ENCODE measurements at regions not wholly inside any gene's neighbourhood (a gene's known extent, or its start where the extent isn't known, plus 50 kb on each side); places are given as distances from the start of the nearest gene placed in this dataset.

DNA sequence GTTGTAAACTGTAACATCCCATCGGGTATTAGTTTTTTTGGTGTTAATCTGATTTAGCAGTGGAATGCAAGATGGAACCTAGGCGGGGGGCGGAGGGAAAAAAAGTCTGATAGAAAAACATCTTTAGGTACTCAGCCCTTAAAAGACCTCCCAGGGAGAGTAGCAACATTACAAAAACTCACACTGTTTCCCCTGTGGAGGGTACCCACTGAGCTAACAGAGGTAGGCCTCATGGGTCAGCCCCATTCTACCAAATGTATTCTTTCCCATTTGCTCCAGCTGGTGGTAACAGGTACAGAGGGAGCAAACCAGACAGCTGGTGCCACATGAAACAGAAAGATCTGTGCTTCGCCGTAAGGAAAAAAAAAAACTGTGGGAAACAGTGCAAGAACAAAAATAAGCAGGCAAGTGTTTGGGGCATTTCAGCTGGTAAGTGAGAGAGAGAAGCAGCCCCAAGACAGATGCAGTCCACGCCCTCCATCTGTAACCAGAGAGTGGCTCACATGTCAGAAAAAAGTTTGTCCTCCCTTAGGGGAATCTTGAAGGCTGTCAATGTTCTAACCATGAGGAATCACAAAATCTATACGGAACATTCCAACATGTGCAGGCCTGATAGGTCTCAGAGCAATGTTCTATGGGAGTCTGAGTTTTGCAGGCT lies 65.3 kb downstream of the HOXA1 start:
- TF ChIP-seq SETDB1 (IDR thresholded peaks at IDR 0.05; ENCODE audit: insufficient read length, low read length) = no peak
- no peak for TF ChIP-seq ZBTB8A (tag by site-specific recombination; IDR thresholded peaks at IDR 0.05)
- no peak for TF ChIP-seq ZNF530 (tag by site-specific recombination; IDR thresholded peaks at IDR 0.05; ENCODE audit: low read depth)
- no peak for TF ChIP-seq CTCF (tag by site-specific recombination; IDR thresholded peaks at IDR 0.05)
- no peak for TF ChIP-seq ZNF747 (tag by site-specific recombination; IDR thresholded peaks at IDR 0.05)
- no peak for TF ChIP-seq ZNF174 (tag by site-specific recombination; IDR thresholded peaks at IDR 0.05)
- no peak for TF ChIP-seq ZNF274 (IDR thresholded peaks at IDR 0.05; ENCODE audit: low read length)
- TF ChIP-seq ZNF274 (tag by site-specific recombination; IDR thresholded peaks at IDR 0.05; ENCODE audit: borderline replicate concordance) = no peak
- TF ChIP-seq, protein P1, sequence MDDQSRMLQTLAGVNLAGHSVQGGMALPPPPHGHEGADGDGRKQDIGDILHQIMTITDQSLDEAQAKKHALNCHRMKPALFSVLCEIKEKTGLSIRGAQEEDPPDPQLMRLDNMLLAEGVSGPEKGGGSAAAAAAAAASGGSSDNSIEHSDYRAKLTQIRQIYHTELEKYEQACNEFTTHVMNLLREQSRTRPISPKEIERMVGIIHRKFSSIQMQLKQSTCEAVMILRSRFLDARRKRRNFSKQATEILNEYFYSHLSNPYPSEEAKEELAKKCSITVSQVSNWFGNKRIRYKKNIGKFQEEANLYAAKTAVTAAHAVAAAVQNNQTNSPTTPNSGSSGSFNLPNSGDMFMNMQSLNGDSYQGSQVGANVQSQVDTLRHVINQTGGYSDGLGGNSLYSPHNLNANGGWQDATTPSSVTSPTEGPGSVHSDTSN (CRISPR knock-in tag; IDR thresholded peaks at IDR 0.05) = no peak
- no peak for TF ChIP-seq ZFP3 (tag by site-specific recombination; IDR thresholded peaks at IDR 0.05; ENCODE audit: low read depth)
- TF ChIP-seq, protein P2, sequence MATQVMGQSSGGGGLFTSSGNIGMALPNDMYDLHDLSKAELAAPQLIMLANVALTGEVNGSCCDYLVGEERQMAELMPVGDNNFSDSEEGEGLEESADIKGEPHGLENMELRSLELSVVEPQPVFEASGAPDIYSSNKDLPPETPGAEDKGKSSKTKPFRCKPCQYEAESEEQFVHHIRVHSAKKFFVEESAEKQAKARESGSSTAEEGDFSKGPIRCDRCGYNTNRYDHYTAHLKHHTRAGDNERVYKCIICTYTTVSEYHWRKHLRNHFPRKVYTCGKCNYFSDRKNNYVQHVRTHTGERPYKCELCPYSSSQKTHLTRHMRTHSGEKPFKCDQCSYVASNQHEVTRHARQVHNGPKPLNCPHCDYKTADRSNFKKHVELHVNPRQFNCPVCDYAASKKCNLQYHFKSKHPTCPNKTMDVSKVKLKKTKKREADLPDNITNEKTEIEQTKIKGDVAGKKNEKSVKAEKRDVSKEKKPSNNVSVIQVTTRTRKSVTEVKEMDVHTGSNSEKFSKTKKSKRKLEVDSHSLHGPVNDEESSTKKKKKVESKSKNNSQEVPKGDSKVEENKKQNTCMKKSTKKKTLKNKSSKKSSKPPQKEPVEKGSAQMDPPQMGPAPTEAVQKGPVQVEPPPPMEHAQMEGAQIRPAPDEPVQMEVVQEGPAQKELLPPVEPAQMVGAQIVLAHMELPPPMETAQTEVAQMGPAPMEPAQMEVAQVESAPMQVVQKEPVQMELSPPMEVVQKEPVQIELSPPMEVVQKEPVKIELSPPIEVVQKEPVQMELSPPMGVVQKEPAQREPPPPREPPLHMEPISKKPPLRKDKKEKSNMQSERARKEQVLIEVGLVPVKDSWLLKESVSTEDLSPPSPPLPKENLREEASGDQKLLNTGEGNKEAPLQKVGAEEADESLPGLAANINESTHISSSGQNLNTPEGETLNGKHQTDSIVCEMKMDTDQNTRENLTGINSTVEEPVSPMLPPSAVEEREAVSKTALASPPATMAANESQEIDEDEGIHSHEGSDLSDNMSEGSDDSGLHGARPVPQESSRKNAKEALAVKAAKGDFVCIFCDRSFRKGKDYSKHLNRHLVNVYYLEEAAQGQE (tag by site-specific recombination; IDR thresholded peaks at IDR 0.05) = no peak
- TF ChIP-seq ZNF624 (tag by site-specific recombination; IDR thresholded peaks at IDR 0.05) = no peak
- TF ChIP-seq ZBTB21 (tag by site-specific recombination; IDR thresholded peaks at IDR 0.05) = no peak

All from HEK293 (cell line).